ENCODE measurements at regions not wholly inside any gene's neighbourhood (a gene's known extent, or its start where the extent isn't known, plus 50 kb on each side); places are given as distances from the start of the nearest gene placed in this dataset.

GRCh38 chr15:61558172-61559136 lies 329.4 kb upstream of the RORA start:
- no peak overlapping the region for H3K27ac ChIP-seq (ENCODE audit: low read depth, low read length, poor library complexity, severe bottlenecking)
- no peaks in the 10 kb centered on the region for H3K9me2 ChIP-seq (ENCODE audit: low read depth, low read length)
- H3K9me3 ChIP-seq (ENCODE audit: low read length), result no peaks in the 10 kb centered on the region
- H3K27me3 ChIP-seq (ENCODE audit: insufficient read depth, low read length), result no peaks in the 10 kb centered on the region
- no peaks in the 10 kb centered on the region for H3F3A ChIP-seq (ENCODE audit: insufficient read depth, low read length)
- no peaks in the 10 kb centered on the region for H3K36me3 ChIP-seq (ENCODE audit: insufficient read depth, low read length)
- H2AFZ ChIP-seq (ENCODE audit: low read length), result no peak overlapping the region
- no peak for TF ChIP-seq EZH2 (IDR thresholded peaks at IDR 0.05; ENCODE audit: borderline replicate concordance, low read length)
- no peak for TF ChIP-seq CTCF (IDR thresholded peaks at IDR 0.05; ENCODE audit: low read length)
- H3K4me1 ChIP-seq (ENCODE audit: insufficient read depth, low read length, severe bottlenecking), result no peaks in the 10 kb centered on the region
- no peak overlapping the region for H3K4me3 ChIP-seq (ENCODE audit: low read depth, low read length, poor library complexity, severe bottlenecking)
- no peaks in the 10 kb centered on the region for H4K20me1 ChIP-seq (ENCODE audit: insufficient read depth, low read length)
- no peaks in the 10 kb centered on the region for H3K79me2 ChIP-seq (ENCODE audit: insufficient read depth, low read length)
- no peak overlapping the region for H3K4me2 ChIP-seq (ENCODE audit: low read length)
- no peak overlapping the region for H3K9ac ChIP-seq (ENCODE audit: low read length)

DNA sequence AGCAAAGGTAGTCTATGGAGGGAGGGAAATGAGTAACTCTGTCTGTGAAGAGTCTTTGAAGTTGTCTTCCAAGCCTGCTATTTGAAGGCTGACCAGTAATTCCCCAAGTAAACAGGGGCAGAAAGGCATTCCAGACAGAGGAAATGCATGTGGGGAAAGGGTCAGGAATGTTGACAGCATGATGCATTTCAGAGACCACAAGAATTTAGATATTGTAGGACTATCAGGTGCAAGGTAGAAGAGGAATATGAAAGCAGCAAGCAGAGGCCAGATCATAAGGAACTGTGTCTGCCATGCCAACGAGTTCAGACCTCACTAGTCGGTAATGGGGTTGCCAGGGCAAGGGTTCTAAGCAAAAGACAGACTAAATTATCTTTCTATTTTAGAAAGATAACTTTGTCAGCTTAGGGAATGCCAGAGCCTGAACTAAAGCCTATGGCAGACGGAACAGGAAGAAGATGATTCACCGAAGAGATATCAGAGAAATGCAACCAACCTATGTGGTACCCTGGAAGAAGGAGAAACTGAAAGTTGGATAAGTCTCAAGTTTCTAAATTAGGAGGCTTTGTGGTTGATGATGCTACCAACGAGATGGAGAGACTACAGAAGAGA lies 327.0 kb upstream of the RORA start:
- no peak for TF ChIP-seq CTCF (IDR thresholded peaks at IDR 0.05; ENCODE audit: low read length)
- TF ChIP-seq EZH2 (IDR thresholded peaks at IDR 0.05; ENCODE audit: borderline replicate concordance, low read length), result no peak
- Histone ChIP-seq H3K27ac (ENCODE audit: low read depth, low read length, poor library complexity, severe bottlenecking) (no peak overlapping the region), H3K9me2 (ENCODE audit: low read depth, low read length) (no peaks in the 10 kb centered on the region), H3K36me3 (ENCODE audit: insufficient read depth, low read length) (no peaks in the 10 kb centered on the region), H4K20me1 (ENCODE audit: insufficient read depth, low read length) (no peaks in the 10 kb centered on the region), H3K9me3 (ENCODE audit: low read length) (no peaks in the 10 kb centered on the region), H3K4me3 (ENCODE audit: low read depth, low read length, poor library complexity, severe bottlenecking) (no peak overlapping the region), H2AFZ (ENCODE audit: low read length) (no peak overlapping the region), H3K27me3 (ENCODE audit: insufficient read depth, low read length) (no peaks in the 10 kb centered on the region), H3F3A (ENCODE audit: insufficient read depth, low read length) (no peaks in the 10 kb centered on the region), H3K9ac (ENCODE audit: low read length) (no peak overlapping the region), H3K4me1 (ENCODE audit: insufficient read depth, low read length, severe bottlenecking) (no peaks in the 10 kb centered on the region), H3K79me2 (ENCODE audit: insufficient read depth, low read length) (no peaks in the 10 kb centered on the region), H3K4me2 (ENCODE audit: low read length) (no peak overlapping the region)

DNA sequence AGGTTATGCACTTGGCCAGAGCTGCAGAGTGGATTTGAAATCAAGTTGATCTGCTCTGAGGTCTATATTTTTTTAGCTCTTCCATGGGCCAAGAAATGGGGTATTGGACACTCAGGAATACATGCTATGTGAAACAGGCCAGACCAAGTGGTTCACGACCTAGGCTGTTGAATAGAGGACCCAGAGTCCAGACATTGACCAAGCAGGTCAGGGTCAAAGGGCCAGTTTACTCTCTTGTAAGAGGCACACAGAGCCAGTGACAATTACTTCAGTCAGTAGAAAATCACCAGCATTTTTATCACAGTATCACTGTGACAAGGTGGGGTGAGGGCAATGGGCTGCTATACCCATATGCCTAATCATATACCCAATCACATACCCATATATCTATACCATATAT lies 320.6 kb upstream of the RORA start:
- no peaks in the 10 kb centered on the region for H3K79me2 ChIP-seq (ENCODE audit: insufficient read depth, low read length)
- no peak overlapping the region for H3K4me2 ChIP-seq (ENCODE audit: low read length)
- no peaks in the 10 kb centered on the region for H3F3A ChIP-seq (ENCODE audit: insufficient read depth, low read length)
- H3K27me3 ChIP-seq (ENCODE audit: insufficient read depth, low read length), result no peaks in the 10 kb centered on the region
- H3K27ac ChIP-seq (ENCODE audit: low read depth, low read length, poor library complexity, severe bottlenecking), result no peak overlapping the region
- no peaks in the 10 kb centered on the region for H3K9me2 ChIP-seq (ENCODE audit: low read depth, low read length)
- TF ChIP-seq CTCF (IDR thresholded peaks at IDR 0.05; ENCODE audit: low read length) (no peak), EZH2 (IDR thresholded peaks at IDR 0.05; ENCODE audit: borderline replicate concordance, low read length) (no peak)
- H3K9me3 ChIP-seq (ENCODE audit: low read length), result no peaks in the 10 kb centered on the region
- H4K20me1 ChIP-seq (ENCODE audit: insufficient read depth, low read length), result no peaks in the 10 kb centered on the region
- H2AFZ ChIP-seq (ENCODE audit: low read length), result no peak overlapping the region
- no peaks in the 10 kb centered on the region for H3K4me1 ChIP-seq (ENCODE audit: insufficient read depth, low read length, severe bottlenecking)
- no peaks in the 10 kb centered on the region for H3K36me3 ChIP-seq (ENCODE audit: insufficient read depth, low read length)
- no peak overlapping the region for H3K4me3 ChIP-seq (ENCODE audit: low read depth, low read length, poor library complexity, severe bottlenecking)
- no peak overlapping the region for H3K9ac ChIP-seq (ENCODE audit: low read length)
